Stimulated activated CD8-positive, alpha-beta memory T cell treated with anti-CD3 and anti-CD28 coated beads, Interleukin-15, amount 100 ng/mL, for 24 hours (primary cell): ENCODE measurements at regions not wholly inside any gene's neighbourhood (a gene's known extent, or its start where the extent isn't known, plus 50 kb on each side); places are given as distances from the start of the nearest gene placed in this dataset.
"Not testable (repeated sequence)": the region's sequence is repeated elsewhere in the genome, so short reads cannot be mapped to it uniquely, and the experiment has no call there.

ENCODE experiments used
- DNase-seq: peaks from one replicate; pipeline ENCODE4 v3.0.0-alpha.2; 2020; ENCODE audit warnings: low read depth

- no peak for DNase-seq
Observed at GRCh38 chr6:164108092-164108491, 693.6 kb downstream of the QKI start.

GRCh38 chr6:164107297-164107995, 692.9 kb downstream of the QKI start:
- no peak for DNase-seq

- DNase-seq: no peak
Observed at GRCh38 chr6:164106345-164106769, 691.8 kb downstream of the QKI start.

- no peak for DNase-seq
Observed at GRCh38 chr6:164105705-164106104, 691.2 kb downstream of the QKI start.

- DNase-seq: no peak
Observed at GRCh38 chr6:164104432-164104831, 689.9 kb downstream of the QKI start.

GRCh38 chr6:164102693-164103092, 688.2 kb downstream of the QKI start:
- no peak for DNase-seq

GRCh38 chr6:164101859-164102258, 687.3 kb downstream of the QKI start:
- DNase-seq: no peak

GRCh38 chr6:164099269-164099865, 684.8 kb downstream of the QKI start:
- no peak for DNase-seq

GRCh38 chr6:164098857-164099267, 684.3 kb downstream of the QKI start:
- DNase-seq: no peak

GRCh38 chr6:164097551-164098398, 683.3 kb downstream of the QKI start:
- DNase-seq: no peak

GRCh38 chr6:164097056-164097455, 682.5 kb downstream of the QKI start:
- no peak for DNase-seq

GRCh38 chr6:164095056-164095455, 680.5 kb downstream of the QKI start:
- no peak for DNase-seq

- no peak for DNase-seq
Observed at GRCh38 chr6:164087870-164088269, 673.4 kb downstream of the QKI start.

GRCh38 chr6:164087211-164087610, 672.7 kb downstream of the QKI start:
- DNase-seq: no peak

- no peak for DNase-seq
Observed at GRCh38 chr6:164086076-164086887, 671.8 kb downstream of the QKI start.

- DNase-seq: no peak
Observed at GRCh38 chr6:164085091-164086075, 670.9 kb downstream of the QKI start.

GRCh38 chr6:164079275-164079600, 664.7 kb downstream of the QKI start:
- DNase-seq: no peak

GRCh38 chr6:164078532-164079274, 664.2 kb downstream of the QKI start:
- DNase-seq: no peak

- not testable (repeated sequence) for DNase-seq
Observed at GRCh38 chr6:164076818-164077532, 662.5 kb downstream of the QKI start.
